A673 (cell line): ENCODE measurements at regions not wholly inside any gene's neighbourhood (a gene's known extent, or its start where the extent isn't known, plus 50 kb on each side); places are given as distances from the start of the nearest gene placed in this dataset.

ENCODE experiments used
- BruUV-seq: library from RNA; stranded (reverse); fragments of 400-500 nt; replicated peaks from 2 replicates; lab custom pipeline; 2021; lab: Mats Ljungman, UMichigan
- CTCF ChIA-PET: fragments of 300-600 bp; sonication (Branson Sonifier 250); formaldehyde crosslinking; loops from one replicate; lab custom pipeline; 2022; ENCODE audit warnings: antibody characterized with exemption; lab: Charles Lee
- POLR2A ChIA-PET: fragments of 300-600 bp; sonication (Branson Sonifier 250); formaldehyde crosslinking; loops from one replicate; lab custom pipeline; 2022; ENCODE audit warnings: antibody characterized with exemption; ENCODE audit not compliant: low non-redundant PET; lab: Charles Lee
- DNase-seq: peaks from one replicate; pipeline ENCODE4 v3.0.0-alpha.2; 2015; ENCODE audit warnings: low spot score
- H3K27ac ChIP-seq: fragments of 200-600 bp; sonication (generic); 2 replicates; pipeline ENCODE4 v1.5.1; 2016; ENCODE audit warnings: mixed run types, low read depth, mild to moderate bottlenecking, mixed read lengths, antibody characterized with exemption, low read length; ENCODE audit not compliant: poor library complexity, severe bottlenecking
- H3K27me3 ChIP-seq: fragments of 200-600 bp; sonication (generic); replicated peaks from 2 replicates; pipeline ENCODE4 v1.6.1; 2017; ENCODE audit warnings: mixed run types, low read depth, mild to moderate bottlenecking, mixed read lengths, antibody characterized with exemption, low read length; ENCODE audit not compliant: insufficient read depth, poor library complexity
- H3K36me3 ChIP-seq: fragments of 200-600 bp; sonication (generic); 2 replicates; pipeline ENCODE4 v1.6.1; 2016; ENCODE audit warnings: mixed run types, mild to moderate bottlenecking, mixed read lengths, antibody characterized with exemption, low read length; ENCODE audit not compliant: insufficient read depth, poor library complexity, severe bottlenecking
- H3K4me1 ChIP-seq: fragments of 200-600 bp; sonication (generic); 2 replicates; pipeline ENCODE4 v1.6.1; 2017; ENCODE audit warnings: mixed run types, mild to moderate bottlenecking, mixed read lengths, antibody characterized with exemption, low read length; ENCODE audit not compliant: insufficient read depth, poor library complexity, severe bottlenecking
- H3K4me3 ChIP-seq: fragments of 200-600 bp; sonication (generic); 2 replicates; pipeline ENCODE4 v1.5.1; 2016; ENCODE audit warnings: low read depth, mixed run types, mild to moderate bottlenecking, mixed read lengths, low read length; ENCODE audit not compliant: poor library complexity, severe bottlenecking
- H3K9me3 ChIP-seq: fragments of 200-600 bp; sonication (generic); 2 replicates; pipeline ENCODE4 v1.6.1; 2016; ENCODE audit warnings: mixed run types, low read depth, mild to moderate bottlenecking, mixed read lengths, antibody characterized with exemption, low read length; ENCODE audit not compliant: poor library complexity, severe bottlenecking
- CTCF ChIP-seq: fragments of 300-800, 200-600 bp; sonication (generic); conservative IDR thresholded peaks from 2 replicates; pipeline ENCODE4 v1.5.1; 2017; ENCODE audit warnings: low read depth, mild to moderate bottlenecking, antibody characterized with exemption, low read length, moderate library complexity, mixed read lengths
- EZH2 ChIP-seq: fragments of 200-600 bp; sonication (generic); IDR thresholded peaks from 2 replicates; pipeline ENCODE4 v1.6.1; 2017; ENCODE audit warnings: borderline replicate concordance, low read depth, mild to moderate bottlenecking, mixed read lengths, antibody characterized with exemption, low read length; ENCODE audit not compliant: poor library complexity, severe bottlenecking
- intact Hi-C: fragments of 100-400 bp; cut with micrococcal nuclease; formaldehyde crosslinking; loops from one replicate; pipeline ENCODE4 v1.10.0; 2022; ENCODE audit not compliant: unreplicated experiment

- BruUV-seq: no TSS peak
- peaks cover 16% of the 10 kb centered on the region for H3K4me1 ChIP-seq
- H3K27me3 ChIP-seq: no peaks in the 10 kb centered on the region
- H3K27ac ChIP-seq: no peak overlapping the region
- no peak for DNase-seq
- CTCF ChIA-PET: no interaction called here
- intact Hi-C loops: no loop called here
- H3K36me3 ChIP-seq: no peaks in the 10 kb centered on the region
- no peak overlapping the region for H3K4me3 ChIP-seq
- no peaks in the 10 kb centered on the region for H3K9me3 ChIP-seq
- TF ChIP-seq CTCF (no peak), EZH2 (no peak)
- POLR2A ChIA-PET: no interaction called here
These were observed 71.0 kb upstream of the FOXP4 start for GRCh38 chr6:41475164-41475563.

- Histone ChIP-seq H3K9me3 (no peaks in the 10 kb centered on the region), H3K27me3 (no peaks in the 10 kb centered on the region), H3K36me3 (no peaks in the 10 kb centered on the region), H3K4me3 (no peak overlapping the region), H3K27ac (no peak overlapping the region), H3K4me1 (peaks cover 9% of the 10 kb centered on the region)
- CTCF ChIA-PET: no interaction called here
- BruUV-seq: no TSS peak
- DNase-seq: no peak
- intact Hi-C loops: no loop called here
- TF ChIP-seq CTCF (no peak), EZH2 (no peak)
- POLR2A ChIA-PET: no interaction called here
These were observed 70.3 kb upstream of the FOXP4 start for GRCh38 chr6:41475737-41476357.

DNA sequence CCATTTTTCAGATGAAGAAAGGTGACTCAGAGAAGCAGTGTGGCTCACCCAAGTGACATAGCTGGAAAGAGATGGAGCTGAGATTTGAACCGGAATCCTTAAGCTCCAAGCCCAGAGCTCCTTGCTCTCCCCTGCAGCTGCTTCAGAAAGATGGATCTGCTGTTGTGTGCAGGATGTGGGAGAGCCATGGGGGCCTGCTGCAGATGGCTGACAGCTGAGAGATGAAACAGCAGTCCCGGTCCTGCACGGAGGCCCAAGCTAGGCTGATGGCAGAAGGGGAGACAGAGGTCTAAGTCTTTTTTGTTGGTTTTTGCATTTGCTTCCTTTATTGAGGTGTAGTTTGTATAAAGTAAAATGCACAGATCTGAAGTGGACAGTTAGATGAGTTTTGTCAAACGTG is 69.8 kb upstream of the FOXP4 start:
- no TSS peak for BruUV-seq
- peaks cover 4% of the 10 kb centered on the region for H3K4me1 ChIP-seq
- intact Hi-C loops: no loop called here
- H3K36me3 ChIP-seq: no peaks in the 10 kb centered on the region
- TF ChIP-seq EZH2 (no peak), CTCF (no peak)
- POLR2A ChIA-PET: no interaction called here
- CTCF ChIA-PET: no interaction called here
- H3K4me3 ChIP-seq: no peak overlapping the region
- no peak overlapping the region for H3K27ac ChIP-seq
- no peaks in the 10 kb centered on the region for H3K9me3 ChIP-seq
- no peaks in the 10 kb centered on the region for H3K27me3 ChIP-seq
- no peak for DNase-seq
